NAMALWA (cell line): ENCODE measurements at regions not wholly inside any gene's neighbourhood (a gene's known extent, or its start where the extent isn't known, plus 50 kb on each side); places are given as distances from the start of the nearest gene placed in this dataset.

Experiments used
- DNase-seq: peaks from one replicate; pipeline ENCODE4 v3.0.0-alpha.2; 2015; ENCODE audit warnings: low spot score

DNA sequence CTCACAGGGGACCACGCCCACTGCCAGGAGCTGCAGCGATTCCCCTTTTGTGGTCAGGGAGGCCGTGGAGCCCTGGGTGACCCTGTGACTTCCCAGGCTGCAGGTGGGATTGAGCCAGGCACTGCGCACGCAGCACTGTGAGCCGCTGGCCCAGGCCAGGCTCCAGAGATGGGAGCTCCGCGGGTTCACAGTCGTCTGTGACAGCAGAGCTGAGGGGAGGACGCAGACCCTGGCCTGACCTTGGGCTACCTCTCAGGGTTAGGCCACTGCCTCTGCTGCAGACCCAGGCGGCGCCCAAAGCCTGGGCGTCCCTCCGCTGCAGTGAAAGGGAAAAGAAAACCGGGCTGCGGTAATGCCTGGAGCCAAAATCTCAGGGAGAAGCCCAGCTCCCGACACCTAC is 107.5 kb upstream of the GPR26 start:
- DNase-seq = no peak

DNA sequence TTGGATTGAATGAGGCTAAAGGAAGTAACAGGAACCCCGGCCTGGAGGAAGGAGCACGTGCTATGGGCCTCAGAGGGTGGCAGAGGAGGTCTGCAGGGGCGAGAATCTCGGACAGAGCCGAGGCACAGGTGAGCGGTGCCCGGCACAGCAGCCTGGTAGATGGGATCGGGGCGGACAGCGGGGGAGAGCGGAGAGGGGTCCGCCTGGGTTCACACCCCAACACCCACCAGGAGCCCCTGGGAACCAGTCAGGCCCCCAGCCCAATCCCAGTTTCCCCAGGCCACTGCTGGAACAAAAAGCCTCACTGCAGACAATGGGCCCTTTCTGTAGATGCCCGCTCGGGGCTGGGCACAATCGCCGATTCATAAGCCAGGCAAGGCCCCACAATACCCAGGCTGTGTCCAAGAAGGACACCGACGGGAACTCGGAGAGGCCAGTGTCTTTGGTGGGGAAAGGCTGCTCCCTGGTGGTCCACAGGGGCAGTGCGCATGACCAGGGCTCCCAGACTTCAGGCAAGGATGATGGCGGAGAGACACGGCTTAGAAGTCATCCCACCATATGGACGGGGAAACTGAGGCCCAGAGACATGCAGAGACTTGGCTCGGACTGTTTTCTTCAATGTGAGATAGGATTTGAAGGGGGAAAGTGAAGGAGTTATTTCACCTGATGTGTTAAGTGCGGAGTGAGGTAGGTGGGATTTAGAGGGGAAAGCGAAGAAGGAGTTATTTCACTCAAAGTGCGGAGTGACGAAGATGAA is 106.9 kb upstream of the GPR26 start:
- peak; percentile 66 for DNase-seq

GRCh38 chr10:123559823-123560092 is 106.4 kb upstream of the GPR26 start:
- no peak for DNase-seq

- no peak for DNase-seq
These were observed 105.6 kb upstream of the GPR26 start for GRCh38 chr10:123560301-123561140.

- DNase-seq = no peak
These were observed 105.1 kb upstream of the GPR26 start for GRCh38 chr10:123561141-123561440.

- DNase-seq = no peak
These were observed 103.8 kb upstream of the GPR26 start for GRCh38 chr10:123562387-123562786.

- no peak for DNase-seq
These were observed 103.2 kb upstream of the GPR26 start for GRCh38 chr10:123562811-123563580.

DNA sequence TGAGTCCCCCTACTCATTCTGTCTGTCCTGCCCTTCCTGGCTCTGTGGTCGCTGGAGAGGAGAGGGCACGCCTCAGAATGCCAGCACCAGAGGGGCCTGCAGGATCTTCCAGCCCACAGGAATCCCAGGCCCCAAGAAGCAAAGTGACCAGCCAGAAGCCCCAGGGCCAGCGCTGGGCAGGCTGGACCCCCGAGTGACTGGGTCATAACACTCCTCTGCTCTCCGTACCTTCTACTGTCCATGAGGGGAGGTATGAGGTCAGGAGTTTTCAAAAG is 102.6 kb upstream of the GPR26 start:
- no peak for DNase-seq

DNA sequence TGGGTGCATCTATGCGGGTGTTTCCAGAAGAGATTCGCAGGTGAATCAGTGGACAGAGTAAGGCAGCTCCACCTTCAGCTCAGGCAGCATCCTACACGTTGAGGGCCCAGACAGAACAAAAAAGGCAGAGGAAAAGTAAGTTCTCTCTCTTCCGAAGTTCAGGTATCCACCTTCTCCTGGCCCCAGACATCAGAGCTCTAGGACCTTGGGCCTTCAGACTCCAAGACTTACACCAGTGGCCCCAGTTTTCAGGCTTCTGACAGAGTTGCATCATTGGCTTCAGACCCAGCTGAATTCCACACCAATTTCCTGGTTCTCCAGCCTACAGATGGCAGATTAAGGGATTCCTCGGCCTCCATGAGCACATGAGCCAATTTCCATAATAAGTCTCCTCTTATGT is 102.2 kb upstream of the GPR26 start:
- no peak for DNase-seq

DNA sequence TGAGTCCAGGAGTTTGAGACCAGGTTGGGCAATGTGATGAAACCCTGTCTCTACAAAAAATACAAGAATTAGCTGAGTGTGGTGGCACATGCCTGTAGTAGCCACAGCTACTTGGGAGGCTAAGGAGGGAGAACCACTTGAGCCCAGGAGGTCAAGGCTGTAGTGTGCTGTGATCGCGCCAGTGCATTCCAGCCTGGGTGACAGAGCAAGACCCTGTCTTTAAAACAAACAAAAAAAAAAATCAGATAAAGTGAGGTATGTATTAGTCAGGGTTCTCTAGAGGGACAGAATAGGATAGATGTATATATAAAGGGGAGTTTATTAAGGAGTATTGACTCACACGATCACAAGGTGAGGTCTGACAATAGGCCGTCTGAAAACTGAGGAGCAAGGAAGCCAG is 101.5 kb upstream of the GPR26 start:
- no peak for DNase-seq

- no peak for DNase-seq
These were observed 100.2 kb upstream of the GPR26 start for GRCh38 chr10:123565691-123566660.

GRCh38 chr10:123567984-123568739 is 98.0 kb upstream of the GPR26 start:
- DNase-seq = no peak

- DNase-seq = no peak
These were observed 97.4 kb upstream of the GPR26 start for GRCh38 chr10:123568751-123569150.

- no peak for DNase-seq
These were observed 96.6 kb upstream of the GPR26 start for GRCh38 chr10:123569436-123570035.

DNA sequence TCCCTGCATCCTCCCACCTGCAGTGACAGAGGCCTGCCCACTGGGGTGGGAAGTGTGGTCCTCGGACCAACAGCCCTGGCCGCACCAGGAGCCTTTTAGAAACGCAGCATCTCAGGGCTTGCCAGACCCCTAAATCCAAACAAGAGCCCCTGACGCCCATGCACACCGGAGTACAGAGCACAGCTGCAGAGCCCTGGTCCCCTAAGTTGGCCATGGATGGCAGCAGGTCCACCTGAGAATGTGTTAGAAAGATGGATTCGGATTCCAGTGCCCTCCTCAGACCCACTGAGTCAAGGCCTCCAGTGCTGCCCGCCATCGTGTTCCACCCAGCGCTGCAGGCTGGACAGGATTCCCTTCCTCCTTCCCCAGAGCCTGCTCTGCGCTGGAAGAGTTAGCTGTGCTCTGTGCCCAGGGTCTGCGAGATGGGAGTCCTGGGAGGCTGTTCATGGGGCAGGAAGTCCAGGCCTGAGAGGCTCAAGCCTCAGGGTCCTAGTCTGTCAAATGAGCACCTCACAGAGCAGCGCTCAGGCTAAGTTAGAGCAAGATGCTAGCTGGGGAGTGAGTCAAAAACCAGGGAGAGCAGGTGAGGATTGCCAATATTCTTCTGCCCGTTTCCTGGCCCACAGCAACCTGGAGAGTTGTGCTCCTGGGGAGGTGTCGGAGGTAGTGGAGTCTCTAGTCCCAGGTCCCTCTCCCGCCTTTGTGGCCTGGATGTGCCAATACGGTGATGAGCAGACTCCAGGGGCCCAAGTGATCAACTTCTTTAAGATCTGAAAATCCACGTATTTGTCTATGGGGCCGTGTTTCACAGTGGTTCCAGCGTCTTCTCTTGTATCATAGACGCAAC is 95.9 kb upstream of the GPR26 start:
- DNase-seq = no peak

GRCh38 chr10:123570898-123571515 is 95.1 kb upstream of the GPR26 start:
- DNase-seq = no peak

DNA sequence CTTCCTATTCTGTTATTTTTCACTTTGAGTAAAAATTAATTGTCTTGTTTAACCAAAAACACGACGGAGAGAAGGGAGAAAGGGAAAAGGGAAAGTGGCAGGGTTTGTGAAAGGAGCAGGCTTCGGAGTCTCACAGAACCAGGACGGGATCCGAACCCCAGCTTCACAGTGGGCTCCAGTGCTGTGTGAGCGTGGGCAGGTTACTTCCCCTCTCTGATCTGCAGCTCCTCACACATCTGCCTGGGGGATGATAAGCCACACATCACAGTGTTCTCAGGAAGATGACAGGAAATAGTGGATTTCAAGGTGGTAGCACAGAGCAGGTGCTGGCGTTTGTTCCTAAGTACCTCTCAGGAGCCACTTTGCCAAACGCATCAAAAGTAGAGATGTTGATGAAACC is 94.2 kb upstream of the GPR26 start:
- DNase-seq = no peak

GRCh38 chr10:123573236-123574108 is 92.7 kb upstream of the GPR26 start:
- DNase-seq = peak; percentile 52
